RWPE1 (cell line): ENCODE measurements at regions not wholly inside any gene's neighbourhood (a gene's known extent, or its start where the extent isn't known, plus 50 kb on each side); places are given as distances from the start of the nearest gene placed in this dataset.

Source experiments
- CTCF ChIA-PET: fragments of 350-600 bp; sonication (Branson Sonifier 250); formaldehyde crosslinking; extraction: SDS; loops from one replicate; lab custom pipeline; 2021; lab: Yijun Ruan, JAX
- POLR2A ChIA-PET: fragments of 400-600 bp; formaldehyde crosslinking; extraction: SDS; loops from one replicate; lab custom pipeline; 2020; ENCODE audit warnings: antibody characterized with exemption; ENCODE audit not compliant: low non-redundant PET; lab: Yijun Ruan, JAX
- DNase-seq: peaks from one replicate; pipeline ENCODE4 v3.0.0; 2012; ENCODE audit warnings: low spot score
- H3K27ac ChIP-seq: fragments of 450-650 bp; 2 replicates; pipeline ENCODE4 v1.5.1; 2017
- CTCF ChIP-seq: fragments of 450-650 bp; conservative IDR thresholded peaks from 2 replicates; pipeline ENCODE4 v1.5.1; 2017; ENCODE audit warnings: low read depth, mild to moderate bottlenecking

GRCh38 chr14:34372786-34373185 lies 89.3 kb downstream of the SPTSSA start:
- no peak for TF ChIP-seq CTCF
- POLR2A ChIA-PET: no interaction called here
- DNase-seq: no peak
- H3K27ac ChIP-seq: no peak overlapping the region
- CTCF ChIA-PET: no interaction called here

GRCh38 chr14:34369648-34370030 lies 92.4 kb downstream of the SPTSSA start:
- H3K27ac ChIP-seq: peak overlapping the region; percentile 68
- TF ChIP-seq CTCF: no peak
- no peak for DNase-seq
- POLR2A ChIA-PET: no interaction called here
- CTCF ChIA-PET: no interaction called here

- no peak for TF ChIP-seq CTCF
- ChIA-PET POLR2A (no interaction called here), CTCF (no interaction called here)
- H3K27ac ChIP-seq: peak overlapping the region; percentile 68
- DNase-seq: no peak
Measured at GRCh38 chr14:34368971-34369647, 92.9 kb downstream of the SPTSSA start.

GRCh38 chr14:34368115-34368970 lies 93.7 kb downstream of the SPTSSA start:
- no peak for TF ChIP-seq CTCF
- ChIA-PET CTCF (interaction anchor here (0.7 kb wide), 1 partner anchor 10 kb away, joined by 3 read pairs; no protein-coding TSS in a partner anchor), POLR2A (no interaction called here)
- no peak for DNase-seq
- peak overlapping the region; percentile 81 for H3K27ac ChIP-seq

- TF ChIP-seq CTCF: no peak
- H3K27ac ChIP-seq: no peak overlapping the region
- CTCF ChIA-PET: interaction anchor here (0.5 to 0.6 kb wide), 2 partner anchors 665 to 1510 kb away, joined by 4 read pairs; no protein-coding TSS in a partner anchor
- no peak for DNase-seq
- POLR2A ChIA-PET: interaction anchor here (1.1 kb wide), 1 partner anchor 97 kb away, joined by 4 read pairs; the partner anchor contains the start of gene SPTSSA
Measured at GRCh38 chr14:34365309-34365915, 96.6 kb downstream of the SPTSSA start.

- CTCF ChIA-PET: interaction anchor here (1.1 kb wide), 1 partner anchor 134 kb away, joined by 6 read pairs; no protein-coding TSS in a partner anchor
- peak; percentile 20 for DNase-seq
- TF ChIP-seq CTCF: no peak
- POLR2A ChIA-PET: interaction anchor here (1.1 kb wide), 1 partner anchor 98 kb away, joined by 4 read pairs; the partner anchor contains the start of gene SPTSSA
- H3K27ac ChIP-seq: peak overlapping the region; percentile 60
Measured at GRCh38 chr14:34364201-34364600, 97.8 kb downstream of the SPTSSA start.
